Chondrocyte (in vitro differentiated cells): ENCODE measurements at regions not wholly inside any gene's neighbourhood (a gene's known extent, or its start where the extent isn't known, plus 50 kb on each side); places are given as distances from the start of the nearest gene placed in this dataset.

Experiments used
- DNase-seq: peaks from one replicate; pipeline ENCODE4 v3.0.0; 2021; ENCODE audit warnings: mixed read lengths, low spot score
- H3K27ac Mint-ChIP-seq: one replicate; pipeline ENCODE4 v1.8.0; 2021; ENCODE audit warnings: mild to moderate bottlenecking, moderate library complexity, mixed read lengths; ENCODE audit not compliant: unreplicated experiment
- H3K27me3 Mint-ChIP-seq: 2 replicates; pipeline ENCODE4 v1.8.0; 2021; ENCODE audit warnings: low read depth, mixed read lengths
- H3K36me3 Mint-ChIP-seq: 2 replicates; pipeline ENCODE4 v1.8.0; 2021; ENCODE audit warnings: low read depth, mixed read lengths
- H3K4me1 Mint-ChIP-seq: 2 replicates; pipeline ENCODE4 v1.8.0; 2021; ENCODE audit warnings: low read depth, mild to moderate bottlenecking, mixed read lengths
- H3K4me3 Mint-ChIP-seq: one replicate; pipeline ENCODE4 v1.8.0; 2021; ENCODE audit warnings: mild to moderate bottlenecking, moderate library complexity, mixed read lengths; ENCODE audit not compliant: unreplicated experiment
- H3K9me3 Mint-ChIP-seq: 2 replicates; pipeline ENCODE4 v1.8.0; 2021; ENCODE audit warnings: low read depth, mixed read lengths
- TF ChIP-seq, protein P1 (sequence below): fragments of 200-600 bp; sonication (generic); IDR thresholded peaks from 2 replicates; pipeline ENCODE4 v1.5.0; 2021; ENCODE audit warnings: antibody characterized with exemption, mild to moderate bottlenecking, moderate library complexity

DNA sequence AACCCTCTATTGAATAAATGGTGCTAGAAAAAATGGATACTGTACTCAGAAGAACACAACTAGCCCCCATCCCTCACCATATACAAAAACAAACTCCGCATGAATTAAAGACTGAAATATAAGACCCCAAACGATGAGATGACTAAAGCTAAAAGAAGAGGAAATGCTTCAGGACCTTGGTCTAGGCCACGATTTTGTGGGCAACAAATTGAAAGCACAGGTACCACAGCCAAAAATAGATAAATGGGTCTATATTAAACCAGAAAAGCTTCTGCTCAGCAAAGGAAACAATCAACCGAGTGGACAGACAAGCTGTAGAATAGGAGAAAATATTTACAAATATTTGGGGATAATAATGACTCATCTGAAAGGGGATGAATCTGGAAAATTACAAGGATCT lies 86.4 kb upstream of the DHRSX start:
- no peak for DNase-seq
- TF ChIP-seq, protein P1, sequence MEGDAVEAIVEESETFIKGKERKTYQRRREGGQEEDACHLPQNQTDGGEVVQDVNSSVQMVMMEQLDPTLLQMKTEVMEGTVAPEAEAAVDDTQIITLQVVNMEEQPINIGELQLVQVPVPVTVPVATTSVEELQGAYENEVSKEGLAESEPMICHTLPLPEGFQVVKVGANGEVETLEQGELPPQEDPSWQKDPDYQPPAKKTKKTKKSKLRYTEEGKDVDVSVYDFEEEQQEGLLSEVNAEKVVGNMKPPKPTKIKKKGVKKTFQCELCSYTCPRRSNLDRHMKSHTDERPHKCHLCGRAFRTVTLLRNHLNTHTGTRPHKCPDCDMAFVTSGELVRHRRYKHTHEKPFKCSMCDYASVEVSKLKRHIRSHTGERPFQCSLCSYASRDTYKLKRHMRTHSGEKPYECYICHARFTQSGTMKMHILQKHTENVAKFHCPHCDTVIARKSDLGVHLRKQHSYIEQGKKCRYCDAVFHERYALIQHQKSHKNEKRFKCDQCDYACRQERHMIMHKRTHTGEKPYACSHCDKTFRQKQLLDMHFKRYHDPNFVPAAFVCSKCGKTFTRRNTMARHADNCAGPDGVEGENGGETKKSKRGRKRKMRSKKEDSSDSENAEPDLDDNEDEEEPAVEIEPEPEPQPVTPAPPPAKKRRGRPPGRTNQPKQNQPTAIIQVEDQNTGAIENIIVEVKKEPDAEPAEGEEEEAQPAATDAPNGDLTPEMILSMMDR: no peak
- Mint-ChIP-seq H3K4me1 (peaks cover 17% of the 10 kb centered on the region), H3K9me3 (peaks cover 2% of the 10 kb centered on the region), H3K4me3 (no peak overlapping the region), H3K36me3 (peaks cover 7% of the 10 kb centered on the region), H3K27ac (no peak overlapping the region), H3K27me3 (peaks cover 17% of the 10 kb centered on the region)

DNA sequence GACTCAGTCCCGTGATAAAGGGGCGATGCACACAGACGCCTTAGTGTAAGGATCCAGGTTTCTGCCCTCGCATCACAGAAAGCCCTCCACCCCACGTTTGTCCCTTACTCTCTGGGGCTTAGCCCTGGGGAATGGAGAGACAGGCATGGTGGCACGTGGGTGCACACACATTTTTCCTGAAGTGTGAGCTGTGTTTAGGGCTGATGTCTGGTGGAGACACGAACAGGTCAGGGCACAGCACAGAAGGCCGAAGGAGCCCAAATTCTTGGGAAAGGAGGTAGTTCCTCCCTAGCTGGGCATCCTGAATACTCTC lies 84.3 kb upstream of the DHRSX start:
- H3K9me3 Mint-ChIP-seq: peaks cover 2% of the 10 kb centered on the region
- peaks cover 24% of the 10 kb centered on the region for H3K27me3 Mint-ChIP-seq
- H3K4me3 Mint-ChIP-seq: peak overlapping the region; percentile 78
- no peak for DNase-seq
- H3K36me3 Mint-ChIP-seq: peaks cover 10% of the 10 kb centered on the region
- H3K27ac Mint-ChIP-seq: no peak overlapping the region
- TF ChIP-seq, protein P1: no peak
- H3K4me1 Mint-ChIP-seq: peaks cover 18% of the 10 kb centered on the region

DNA sequence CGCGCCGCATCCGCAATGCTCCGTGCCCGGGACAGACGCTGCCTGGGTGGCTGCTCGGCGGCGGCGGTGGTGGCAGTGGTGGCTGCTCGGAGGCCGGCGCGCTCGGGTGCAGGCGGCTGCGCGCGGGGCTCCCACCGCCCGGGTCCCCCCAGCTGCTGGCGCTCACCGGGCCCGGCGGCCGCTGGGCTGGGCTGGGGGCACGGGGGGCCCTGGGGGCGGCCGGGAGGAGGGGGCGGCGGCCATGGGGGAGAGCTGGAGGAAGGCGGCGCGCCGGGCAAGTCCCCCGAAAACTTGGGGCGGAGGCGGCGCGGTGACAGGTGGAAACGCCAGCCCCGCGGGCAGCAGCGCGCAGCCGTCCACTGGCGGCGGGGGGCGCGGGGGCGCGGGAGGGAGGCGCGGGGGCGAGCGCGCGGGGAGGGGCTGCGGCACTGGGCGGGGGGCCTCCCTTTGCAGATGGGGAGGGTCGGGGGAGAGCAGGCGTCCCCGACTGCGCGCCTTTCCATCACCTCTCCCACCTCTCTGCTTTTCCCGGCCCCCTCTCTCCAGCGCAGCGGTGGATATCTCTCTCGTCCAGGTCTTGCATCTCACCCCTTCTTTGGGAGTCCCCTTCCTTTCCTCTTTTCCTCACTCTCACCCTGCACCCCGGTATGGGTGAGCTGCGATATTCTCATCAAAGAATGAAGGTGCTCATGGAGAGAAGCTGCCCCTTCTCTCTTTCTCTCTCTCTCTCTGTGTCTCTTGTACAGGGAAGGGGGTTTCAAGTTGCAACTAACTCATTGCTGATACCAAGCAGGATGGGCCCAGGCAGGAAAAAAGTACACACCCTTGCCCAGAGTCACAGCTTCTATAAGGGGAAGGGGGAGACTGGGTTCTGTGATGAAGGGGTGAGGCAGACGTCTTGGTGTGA lies 83.7 kb upstream of the DHRSX start:
- H3K27ac Mint-ChIP-seq: no peak overlapping the region
- peak overlapping the region; percentile 78 for H3K4me3 Mint-ChIP-seq
- DNase-seq: no peak
- peaks cover 18% of the 10 kb centered on the region for H3K4me1 Mint-ChIP-seq
- peaks cover 10% of the 10 kb centered on the region for H3K36me3 Mint-ChIP-seq
- H3K27me3 Mint-ChIP-seq: peaks cover 24% of the 10 kb centered on the region
- TF ChIP-seq, protein P1: no peak
- H3K9me3 Mint-ChIP-seq: peaks cover 2% of the 10 kb centered on the region

DNA sequence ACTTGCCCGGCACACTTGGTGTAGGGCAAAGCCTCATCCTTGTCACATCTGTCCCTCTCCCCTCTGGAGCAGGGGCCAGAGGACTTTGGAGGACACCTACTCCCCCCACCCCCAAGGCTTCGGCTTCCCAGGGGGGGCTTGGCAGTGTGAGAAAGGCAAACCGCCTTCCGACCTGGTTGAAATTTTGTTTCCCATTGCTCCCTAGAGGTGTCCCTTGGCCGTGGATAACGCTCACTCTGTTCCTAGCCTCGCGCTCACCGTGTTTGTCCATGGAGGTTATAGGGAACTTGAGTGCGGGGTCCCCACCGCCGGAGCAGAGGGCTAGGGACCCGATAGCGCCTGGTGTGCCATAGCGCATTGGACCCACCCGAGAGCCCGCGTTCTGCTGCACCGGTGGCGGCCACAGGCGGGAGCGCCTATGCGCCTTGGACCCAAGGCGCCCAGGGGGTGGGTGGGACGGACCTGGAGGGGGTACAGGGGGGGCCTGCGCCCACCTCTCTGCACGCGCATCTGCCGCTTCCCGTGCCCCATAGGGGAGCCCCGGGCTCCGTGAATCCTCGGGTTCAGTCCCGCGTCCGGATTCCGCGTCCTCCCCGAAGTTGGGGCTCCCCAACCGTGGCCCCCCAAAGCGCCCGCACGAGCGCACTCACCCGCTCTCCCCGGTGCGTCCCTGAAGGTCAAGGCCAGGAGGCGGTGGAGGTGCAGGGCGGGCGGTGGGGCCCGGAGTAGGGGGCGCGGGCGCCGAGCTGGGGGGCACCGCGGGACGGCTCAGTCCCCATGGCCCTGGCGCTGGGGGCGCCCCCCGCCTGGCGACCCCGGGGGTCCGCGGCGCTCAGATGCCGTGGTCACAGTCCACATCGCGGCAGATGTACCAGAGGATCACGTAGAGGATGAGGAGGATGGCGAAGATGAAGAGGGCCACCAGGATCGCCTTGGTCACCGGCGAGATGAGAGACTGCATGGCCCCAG lies 82.7 kb upstream of the DHRSX start:
- no peak for DNase-seq
- TF ChIP-seq, protein P1: no peak
- peaks cover 7% of the 10 kb centered on the region for H3K36me3 Mint-ChIP-seq
- no peak overlapping the region for H3K27ac Mint-ChIP-seq
- peaks cover 24% of the 10 kb centered on the region for H3K27me3 Mint-ChIP-seq
- H3K4me1 Mint-ChIP-seq: peaks cover 25% of the 10 kb centered on the region
- H3K9me3 Mint-ChIP-seq: peaks cover 2% of the 10 kb centered on the region
- peak overlapping the region; percentile 63 for H3K4me3 Mint-ChIP-seq

DNA sequence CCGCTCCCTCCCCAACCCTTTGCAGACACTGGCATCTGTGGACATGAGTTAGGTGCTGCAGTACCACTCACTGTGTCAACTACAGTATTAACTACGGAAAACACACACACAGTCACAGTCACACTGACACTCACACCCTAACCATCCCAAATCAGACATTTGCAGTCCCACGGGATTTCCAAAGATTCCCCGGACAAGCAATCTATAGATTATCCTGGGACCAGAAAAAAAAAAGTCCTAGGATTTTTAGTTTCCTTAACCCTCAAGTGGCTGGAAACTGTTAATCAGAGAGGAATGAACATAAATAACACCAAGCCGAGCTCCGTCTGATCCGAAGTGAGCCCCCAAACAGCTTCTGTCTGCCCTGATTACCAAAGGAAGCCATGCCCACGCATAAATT lies 81.9 kb upstream of the DHRSX start:
- no peak overlapping the region for H3K27ac Mint-ChIP-seq
- H3K4me1 Mint-ChIP-seq: peaks cover 33% of the 10 kb centered on the region
- peaks cover 5% of the 10 kb centered on the region for H3K36me3 Mint-ChIP-seq
- TF ChIP-seq, protein P1: peak; percentile 35
- H3K4me3 Mint-ChIP-seq: peak overlapping the region; percentile 63
- H3K9me3 Mint-ChIP-seq: no peaks in the 10 kb centered on the region
- H3K27me3 Mint-ChIP-seq: peaks cover 24% of the 10 kb centered on the region
- no peak for DNase-seq
